Mesenchymal stem cell (in vitro differentiated cells and primary cell): ENCODE measurements at regions not wholly inside any gene's neighbourhood (a gene's known extent, or its start where the extent isn't known, plus 50 kb on each side); places are given as distances from the start of the nearest gene placed in this dataset.

Experiments used
- DNase-seq: peaks from one replicate; pipeline ENCODE4 v3.0.0-alpha.2; 2013
- H2AFZ ChIP-seq: one replicate; pipeline ENCODE4 v1.6.1; 2013; ENCODE audit warnings: low read depth, mild to moderate bottlenecking, control low read depth, inconsistent platforms, low read length, moderate library complexity
- H2AK5ac ChIP-seq: 2 replicates; pipeline ENCODE4 v1.6.1; 2013; ENCODE audit warnings: low read length, moderate library complexity, mild to moderate bottlenecking, inconsistent platforms; ENCODE audit not compliant: severe bottlenecking
- H2BK120ac ChIP-seq: one replicate; pipeline ENCODE4 v1.6.1; 2013; ENCODE audit warnings: low read depth, mild to moderate bottlenecking, inconsistent platforms, low read length, moderate library complexity
- H2BK12ac ChIP-seq, 2 experiments: one replicate each; pipeline ENCODE4 v1.6.1; 2013; ENCODE audit warnings: inconsistent platforms in 2 of 2, low read length in 2 of 2, mild to moderate bottlenecking in 2 of 2, moderate library complexity in 2 of 2, control low read depth in 1 of 2
- H2BK15ac ChIP-seq: one replicate; pipeline ENCODE4 v1.6.1; 2013; ENCODE audit warnings: mild to moderate bottlenecking, low read depth, inconsistent platforms; ENCODE audit not compliant: poor library complexity, severe bottlenecking
- H2BK5ac ChIP-seq: 2 replicates; pipeline ENCODE4 v1.6.1; 2013; ENCODE audit warnings: low read depth, mild to moderate bottlenecking, low read length, control low read depth, inconsistent platforms; ENCODE audit not compliant: poor library complexity, severe bottlenecking
- H3K14ac ChIP-seq, 2 experiments: one replicate each; pipeline ENCODE4 v1.6.1; 2013; ENCODE audit warnings: inconsistent platforms in 2 of 2, low read length in 2 of 2, control low read depth in 1 of 2, mild to moderate bottlenecking in 1 of 2, moderate library complexity in 1 of 2
- H3K18ac ChIP-seq, 2 experiments: one replicate each; pipeline ENCODE4 v1.6.1; 2013; ENCODE audit warnings: inconsistent platforms in 2 of 2, low read length in 2 of 2, control low read depth in 1 of 2, low read depth in 1 of 2, mild to moderate bottlenecking in 1 of 2
- H3K23ac ChIP-seq, 2 experiments: one replicate each; pipeline ENCODE4 v1.6.1; 2013; ENCODE audit warnings: inconsistent platforms in 2 of 2, low read length in 2 of 2, mild to moderate bottlenecking in 2 of 2, moderate library complexity in 2 of 2, control low read depth in 1 of 2
- H3K27ac ChIP-seq: 2 replicates; pipeline ENCODE4 v1.5.1; 2013; ENCODE audit warnings: mild to moderate bottlenecking, moderate library complexity, low read length, control low read depth, inconsistent platforms; ENCODE audit not compliant: poor library complexity, severe bottlenecking
- H3K27me3 ChIP-seq, 2 experiments: 2 replicates each; pipeline versions ENCODE4 v1.6.1 to v1.7.0; 2013; ENCODE audit warnings: low read length in 2 of 2, mild to moderate bottlenecking in 2 of 2, moderate library complexity in 2 of 2, control low read depth in 1 of 2, inconsistent platforms in 1 of 2; ENCODE audit not compliant: control insufficient read depth in 1 of 2, insufficient read depth in 1 of 2
- H3K36me3 ChIP-seq, 2 experiments: 2 replicates each; pipeline versions ENCODE4 v1.6.1 to v1.7.0; 2013; ENCODE audit warnings: low read length in 2 of 2, control low read depth in 1 of 2, inconsistent platforms in 1 of 2, low read depth in 1 of 2, mild to moderate bottlenecking in 1 of 2; ENCODE audit not compliant: insufficient read depth in 2 of 2, control insufficient read depth in 1 of 2
- H3K4ac ChIP-seq, 2 experiments: one replicate each; pipeline ENCODE4 v1.6.1; 2013; ENCODE audit warnings: inconsistent platforms in 2 of 2, low read length in 2 of 2, mild to moderate bottlenecking in 2 of 2, moderate library complexity in 2 of 2, control low read depth in 1 of 2, low read depth in 1 of 2
- H3K4me1 ChIP-seq: 2 replicates; pipeline ENCODE4 v1.6.1; 2013; ENCODE audit warnings: low read depth, low read length, control low read depth; ENCODE audit not compliant: control insufficient read depth, insufficient read depth
- H3K4me2 ChIP-seq: 2 replicates; pipeline ENCODE4 v1.6.1; 2013; ENCODE audit warnings: low read length, mild to moderate bottlenecking, inconsistent platforms; ENCODE audit not compliant: poor library complexity, severe bottlenecking
- H3K4me3 ChIP-seq, 2 experiments: 2 replicates each; pipeline versions ENCODE4 v1.5.1 to v1.7.0; 2013; ENCODE audit warnings: low read length in 2 of 2, mild to moderate bottlenecking in 2 of 2, control low read depth in 1 of 2, low read depth in 1 of 2; ENCODE audit not compliant: insufficient read depth in 1 of 2
- H3K79me1 ChIP-seq: replicated peaks from 2 replicates; pipeline ENCODE4 v1.6.1; 2013; ENCODE audit warnings: mild to moderate bottlenecking, control low read depth, low read length, inconsistent platforms; ENCODE audit not compliant: poor library complexity, severe bottlenecking
- H3K9ac ChIP-seq: 2 replicates; pipeline ENCODE4 v1.7.0; 2013; ENCODE audit warnings: mild to moderate bottlenecking, low read length, moderate library complexity
- H3K9me3 ChIP-seq: 2 replicates; pipeline ENCODE4 v1.7.0; 2013; ENCODE audit warnings: mild to moderate bottlenecking, low read length; ENCODE audit not compliant: control insufficient read depth
- H4K8ac ChIP-seq: one replicate; pipeline ENCODE4 v1.6.1; 2013; ENCODE audit warnings: inconsistent platforms, mild to moderate bottlenecking, low read length, moderate library complexity
- H4K91ac ChIP-seq: one replicate; pipeline ENCODE4 v1.6.1; 2013; ENCODE audit warnings: mild to moderate bottlenecking, low read length, inconsistent platforms
- WGBS: methylation state at CpG from one replicate; pipeline ENCODE4 v1.1.7; 2013; ENCODE audit warnings: mixed read lengths; 5-methylcytosine and 5-hydroxymethylcytosine counted together

GRCh38 chr19:31113293-31113692 lies 235.9 kb downstream of the TSHZ3 start:
- no peak overlapping the region for H3K18ac ChIP-seq
- H3K4me3 ChIP-seq: no peak overlapping the region
- peaks cover 0 to 3% of the 10 kb centered on the region in 2 experiments for H3K36me3 ChIP-seq
- no peak overlapping the region for H4K91ac ChIP-seq
- no peaks in the 10 kb centered on the region for H3K9me3 ChIP-seq
- no peak overlapping the region for H2BK120ac ChIP-seq
- H3K14ac ChIP-seq: no peak overlapping the region
- H4K8ac ChIP-seq: no peak overlapping the region
- H2BK15ac ChIP-seq: no peak overlapping the region
- no peak overlapping the region for H3K9ac ChIP-seq
- no peak overlapping the region for H3K4ac ChIP-seq
- no peak overlapping the region for H2AK5ac ChIP-seq
- H3K23ac ChIP-seq: no peak overlapping the region
- H2AFZ ChIP-seq: no peak overlapping the region
- H3K27ac ChIP-seq: peak overlapping the region; percentile 62
- no peaks in the 10 kb centered on the region for H3K79me1 ChIP-seq
- H2BK12ac ChIP-seq: peak overlapping the region in 1 of 2 experiments; percentile 29
- H2BK5ac ChIP-seq: no peak overlapping the region
- peaks cover 0 to 3% of the 10 kb centered on the region in 2 experiments for H3K27me3 ChIP-seq
- WGBS: no CpG with 5 or more reads among the region's 1 CpG
- peaks cover 10% of the 10 kb centered on the region for H3K4me1 ChIP-seq
- no peak overlapping the region for H3K4me2 ChIP-seq
- DNase-seq: peak; percentile 47

GRCh38 chr19:31112158-31112557 lies 237.1 kb downstream of the TSHZ3 start:
- no peak overlapping the region for H2BK15ac ChIP-seq
- no peak overlapping the region for H3K23ac ChIP-seq
- H3K4me3 ChIP-seq: no peak overlapping the region
- no peak overlapping the region for H3K14ac ChIP-seq
- peak overlapping the region in 1 of 2 experiments; percentile 56 for H3K18ac ChIP-seq
- H4K91ac ChIP-seq: peak overlapping the region; percentile 40
- H3K9ac ChIP-seq: no peak overlapping the region
- H3K4ac ChIP-seq: peak overlapping the region in 1 of 2 experiments; percentile 43
- H3K79me1 ChIP-seq: no peaks in the 10 kb centered on the region
- H2AFZ ChIP-seq: no peak overlapping the region
- H4K8ac ChIP-seq: no peak overlapping the region
- no peak overlapping the region for H2BK5ac ChIP-seq
- WGBS: 92% methylated on average over 9 of the region's 9 CpGs
- H3K27ac ChIP-seq: no peak overlapping the region
- no peak overlapping the region for H3K4me2 ChIP-seq
- peak overlapping the region; percentile 46 for H2AK5ac ChIP-seq
- no peaks in the 10 kb centered on the region for H3K36me3 ChIP-seq
- H3K27me3 ChIP-seq: peaks cover 0 to 4% of the 10 kb centered on the region in 2 experiments
- H2BK12ac ChIP-seq: peak overlapping the region; percentile 22 to 93
- H2BK120ac ChIP-seq: no peak overlapping the region
- H3K9me3 ChIP-seq: no peaks in the 10 kb centered on the region
- peaks cover 7% of the 10 kb centered on the region for H3K4me1 ChIP-seq
- DNase-seq: no peak

GRCh38 chr19:31111741-31112140 lies 237.5 kb downstream of the TSHZ3 start:
- Histone ChIP-seq H3K9me3 (no peaks in the 10 kb centered on the region), H3K79me1 (no peaks in the 10 kb centered on the region), H2AFZ (no peak overlapping the region), H3K27ac (no peak overlapping the region), H3K18ac (no peak overlapping the region), H3K4me2 (no peak overlapping the region), H2BK120ac (no peak overlapping the region), H3K27me3 (peaks cover 0 to 6% of the 10 kb centered on the region in 2 experiments), H3K23ac (no peak overlapping the region), H3K4me3 (no peak overlapping the region), H2BK5ac (no peak overlapping the region), H3K4ac (no peak overlapping the region), H3K14ac (no peak overlapping the region), H3K36me3 (no peaks in the 10 kb centered on the region), H2BK15ac (no peak overlapping the region), H3K4me1 (peaks cover 7% of the 10 kb centered on the region), H3K9ac (no peak overlapping the region), H2AK5ac (peak overlapping the region; percentile 46), H2BK12ac (peak overlapping the region; percentile 22 to 93), H4K8ac (no peak overlapping the region), H4K91ac (no peak overlapping the region)
- DNase-seq: no peak
- 93% methylated on average over 3 of the region's 3 CpGs for whole genome bisulfite sequencing

GRCh38 chr19:31110336-31110735 lies 238.9 kb downstream of the TSHZ3 start:
- Histone ChIP-seq H3K14ac (no peak overlapping the region), H3K18ac (peak overlapping the region; percentile 38 to 76), H3K9me3 (no peaks in the 10 kb centered on the region), H2BK5ac (no peak overlapping the region), H3K4ac (peak overlapping the region; percentile 47 to 48), H2BK12ac (peak overlapping the region; percentile 9 to 58), H3K36me3 (no peaks in the 10 kb centered on the region), H4K8ac (peak overlapping the region; percentile 35), H2AK5ac (peak overlapping the region; percentile 30), H2BK120ac (peak overlapping the region; percentile 9), H3K9ac (no peak overlapping the region), H3K4me1 (peaks cover 7% of the 10 kb centered on the region), H4K91ac (peak overlapping the region; percentile 60), H3K4me3 (no peak overlapping the region), H2BK15ac (peak overlapping the region; percentile 73), H3K79me1 (no peaks in the 10 kb centered on the region), H3K4me2 (no peak overlapping the region), H3K27me3 (peaks cover 0 to 6% of the 10 kb centered on the region in 2 experiments), H3K23ac (no peak overlapping the region), H2AFZ (no peak overlapping the region), H3K27ac (no peak overlapping the region)
- WGBS: 79% methylated on average over 5 of the region's 5 CpGs
- peak; percentile 41 for DNase-seq
